H1 (cell line): ENCODE measurements at regions not wholly inside any gene's neighbourhood (a gene's known extent, or its start where the extent isn't known, plus 50 kb on each side); places are given as distances from the start of the nearest gene placed in this dataset.

Experiments
- GABPA ChIP-seq: IDR thresholded peaks from 2 replicates; pipeline ENCODE4 v1.6.1; 2011; ENCODE audit warnings: mild to moderate bottlenecking, low read length, moderate library complexity, borderline replicate concordance; ENCODE audit not compliant: insufficient read depth
- POLR2A ChIP-seq, 2 experiments: IDR thresholded peaks; 1 replicate in 1 of 2; 2 replicates in 1 of 2; pipeline ENCODE4 v1.6.1; 2011; ENCODE audit warnings: low read depth in 2 of 2, low read length in 2 of 2, mild to moderate bottlenecking in 2 of 2; ENCODE audit errors: control extremely low read depth in 1 of 2
- POLR2AphosphoS5 ChIP-seq: IDR thresholded peaks from 2 replicates; pipeline ENCODE4 v1.6.1; 2011; ENCODE audit warnings: low read depth, low read length
- SIRT6 ChIP-seq: IDR thresholded peaks from one replicate; pipeline ENCODE4 v1.7.1; 2012; ENCODE audit warnings: low read length, inconsistent platforms
- YY1 ChIP-seq: IDR thresholded peaks from 2 replicates; pipeline ENCODE4 v1.6.1; 2011; ENCODE audit warnings: low read depth, mild to moderate bottlenecking, low read length
- TF ChIP-seq, protein P1 (sequence below), 3 experiments: IDR thresholded peaks; 1 replicate in 2 of 3; 2 replicates in 1 of 3; pipeline versions ENCODE4 v1.5.1 to v1.6.1; 2011; ENCODE audit warnings: low read length in 3 of 3, mild to moderate bottlenecking in 3 of 3, inconsistent platforms in 2 of 3, low read depth in 1 of 3, moderate library complexity in 1 of 3; ENCODE audit not compliant: insufficient read depth in 1 of 3; ENCODE audit errors: control extremely low read depth in 1 of 3
- TF ChIP-seq, protein P2 (sequence below): IDR thresholded peaks from 2 replicates; pipeline ENCODE4 v1.6.1; 2011; ENCODE audit warnings: low read depth, mild to moderate bottlenecking, low read length; ENCODE audit not compliant: insufficient read depth

DNA sequence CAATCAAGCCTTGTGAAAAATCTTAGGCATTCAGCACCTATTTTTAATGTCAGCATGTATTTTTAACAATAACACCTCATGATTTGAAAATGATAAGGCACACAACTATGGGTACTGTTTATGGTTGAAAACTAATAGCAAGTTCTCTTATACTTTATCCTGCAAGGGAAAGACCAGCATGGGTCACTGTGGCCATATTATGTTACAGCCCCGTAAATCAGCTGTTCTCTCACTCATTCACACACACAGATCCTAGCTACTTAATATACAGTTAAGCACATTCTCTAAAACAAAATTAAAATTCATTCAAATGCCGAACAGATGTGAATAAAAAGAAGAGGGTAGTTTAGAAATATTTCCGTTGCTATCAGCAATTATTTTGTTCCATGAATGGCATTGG is 224.4 kb downstream of the OGFRL1 start:
- TF ChIP-seq SIRT6 (no peak), POLR2A (IDR thresholded peaks at IDR 0.05; ENCODE audit: control extremely low read depth in 1 of 2, low read depth in 2 of 2, low read length in 2 of 2) (no peak), YY1 (no peak), POLR2AphosphoS5 (no peak), GABPA (no peak)
- TF ChIP-seq, protein P1, sequence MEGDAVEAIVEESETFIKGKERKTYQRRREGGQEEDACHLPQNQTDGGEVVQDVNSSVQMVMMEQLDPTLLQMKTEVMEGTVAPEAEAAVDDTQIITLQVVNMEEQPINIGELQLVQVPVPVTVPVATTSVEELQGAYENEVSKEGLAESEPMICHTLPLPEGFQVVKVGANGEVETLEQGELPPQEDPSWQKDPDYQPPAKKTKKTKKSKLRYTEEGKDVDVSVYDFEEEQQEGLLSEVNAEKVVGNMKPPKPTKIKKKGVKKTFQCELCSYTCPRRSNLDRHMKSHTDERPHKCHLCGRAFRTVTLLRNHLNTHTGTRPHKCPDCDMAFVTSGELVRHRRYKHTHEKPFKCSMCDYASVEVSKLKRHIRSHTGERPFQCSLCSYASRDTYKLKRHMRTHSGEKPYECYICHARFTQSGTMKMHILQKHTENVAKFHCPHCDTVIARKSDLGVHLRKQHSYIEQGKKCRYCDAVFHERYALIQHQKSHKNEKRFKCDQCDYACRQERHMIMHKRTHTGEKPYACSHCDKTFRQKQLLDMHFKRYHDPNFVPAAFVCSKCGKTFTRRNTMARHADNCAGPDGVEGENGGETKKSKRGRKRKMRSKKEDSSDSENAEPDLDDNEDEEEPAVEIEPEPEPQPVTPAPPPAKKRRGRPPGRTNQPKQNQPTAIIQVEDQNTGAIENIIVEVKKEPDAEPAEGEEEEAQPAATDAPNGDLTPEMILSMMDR (IDR thresholded peaks at IDR 0.05; ENCODE audit: control extremely low read depth in 1 of 3, insufficient read depth in 1 of 3, low read depth in 1 of 3, low read length in 3 of 3), result no peak
- TF ChIP-seq, protein P2, sequence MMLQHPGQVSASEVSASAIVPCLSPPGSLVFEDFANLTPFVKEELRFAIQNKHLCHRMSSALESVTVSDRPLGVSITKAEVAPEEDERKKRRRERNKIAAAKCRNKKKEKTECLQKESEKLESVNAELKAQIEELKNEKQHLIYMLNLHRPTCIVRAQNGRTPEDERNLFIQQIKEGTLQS, result no peak
